ENCODE measurements at regions not wholly inside any gene's neighbourhood (a gene's known extent, or its start where the extent isn't known, plus 50 kb on each side); places are given as distances from the start of the nearest gene placed in this dataset.

GRCh38 chr2:67965246-67965645 is 97.6 kb downstream of the C1D start:
- Mint-ChIP-seq H3K27ac (no peak overlapping the region), H3K9me3 (no peaks in the 10 kb centered on the region), H3K4me3 (no peak overlapping the region), H3K27me3 (ENCODE audit: low read depth in 2 of 2) (peaks cover 6 to 54% of the 10 kb centered on the region in 2 donors), H3K4me1 (no peaks in the 10 kb centered on the region), H3K36me3 (no peaks in the 10 kb centered on the region)
- Histone ChIP-seq H3K27me3 (ENCODE audit: control insufficient read depth, insufficient read depth, low read length) (peaks cover 3% of the 10 kb centered on the region), H3K4me3 (ENCODE audit: low read length) (no peak overlapping the region), H3K36me3 (ENCODE audit: control insufficient read depth, insufficient read depth, low read length) (no peaks in the 10 kb centered on the region), H3K4me1 (ENCODE audit: control insufficient read depth, insufficient read depth, low read length) (no peaks in the 10 kb centered on the region), H3K27ac (ENCODE audit: low read length) (no peak overlapping the region), H3K9me3 (ENCODE audit: control insufficient read depth, insufficient read depth, low read length) (no peaks in the 10 kb centered on the region)
- TF ChIP-seq CTCF (IDR thresholded peaks at IDR 0.05): no peak
- DNase-seq: no peak
- 93% methylated on average over 3 of the region's 3 CpGs for WGBS (ENCODE audit: insufficient coverage)
- ATAC-seq: no peak
- intact Hi-C loops (cut with micrococcal nuclease): no loop called here

- ATAC-seq (no peak), DNase-seq (no peak)
- Histone ChIP-seq H3K36me3 (ENCODE audit: control insufficient read depth, insufficient read depth, low read length) (no peaks in the 10 kb centered on the region), H3K4me3 (ENCODE audit: low read length) (no peak overlapping the region), H3K9me3 (ENCODE audit: control insufficient read depth, insufficient read depth, low read length) (no peaks in the 10 kb centered on the region), H3K27ac (ENCODE audit: low read length) (no peak overlapping the region), H3K27me3 (ENCODE audit: control insufficient read depth, insufficient read depth, low read length) (peaks cover 4% of the 10 kb centered on the region), H3K4me1 (ENCODE audit: control insufficient read depth, insufficient read depth, low read length) (no peaks in the 10 kb centered on the region)
- H3K4me3 Mint-ChIP-seq: no peak overlapping the region
- H3K36me3 Mint-ChIP-seq: no peaks in the 10 kb centered on the region
- no peaks in the 10 kb centered on the region for H3K9me3 Mint-ChIP-seq
- no peak overlapping the region for H3K27ac Mint-ChIP-seq
- H3K4me1 Mint-ChIP-seq: peaks cover 0 to 1% of the 10 kb centered on the region in 2 donors
- intact Hi-C loops (cut with micrococcal nuclease): no loop called here
- peaks cover 13 to 45% of the 10 kb centered on the region in 2 donors for H3K27me3 Mint-ChIP-seq (ENCODE audit: low read depth in 2 of 2)
- no peak for TF ChIP-seq CTCF (IDR thresholded peaks at IDR 0.05)
Measured at GRCh38 chr2:67970071-67970470, 92.7 kb downstream of the C1D start.

GRCh38 chr2:67970542-67970941 is 92.3 kb downstream of the C1D start:
- Mint-ChIP-seq H3K27ac (no peak overlapping the region), H3K27me3 (ENCODE audit: low read depth in 2 of 2) (peaks cover 15 to 43% of the 10 kb centered on the region in 2 donors), H3K4me1 (peaks cover 0 to 3% of the 10 kb centered on the region in 2 donors), H3K36me3 (no peaks in the 10 kb centered on the region), H3K4me3 (no peak overlapping the region), H3K9me3 (no peaks in the 10 kb centered on the region)
- H3K9me3 ChIP-seq (ENCODE audit: control insufficient read depth, insufficient read depth, low read length): no peaks in the 10 kb centered on the region
- H3K36me3 ChIP-seq (ENCODE audit: control insufficient read depth, insufficient read depth, low read length): no peaks in the 10 kb centered on the region
- H3K27ac ChIP-seq (ENCODE audit: low read length): no peak overlapping the region
- no peak overlapping the region for H3K4me3 ChIP-seq (ENCODE audit: low read length)
- 79% methylated on average over 2 of the region's 3 CpGs for WGBS (ENCODE audit: insufficient coverage)
- DNase-seq: no peak
- H3K4me1 ChIP-seq (ENCODE audit: control insufficient read depth, insufficient read depth, low read length): no peaks in the 10 kb centered on the region
- peaks cover 4% of the 10 kb centered on the region for H3K27me3 ChIP-seq (ENCODE audit: control insufficient read depth, insufficient read depth, low read length)
- no peak for TF ChIP-seq CTCF (IDR thresholded peaks at IDR 0.05)
- intact Hi-C loops (cut with micrococcal nuclease): no loop called here
- no peak for ATAC-seq

GRCh38 chr2:67974559-67975430 is 88.0 kb downstream of the C1D start:
- ATAC-seq (no peak), DNase-seq (no peak)
- H3K4me1 ChIP-seq (ENCODE audit: control insufficient read depth, insufficient read depth, low read length): no peaks in the 10 kb centered on the region
- no peak overlapping the region for H3K27ac Mint-ChIP-seq
- H3K27me3 ChIP-seq (ENCODE audit: control insufficient read depth, insufficient read depth, low read length): peaks cover 2% of the 10 kb centered on the region
- no peak overlapping the region for H3K27ac ChIP-seq (ENCODE audit: low read length)
- no peaks in the 10 kb centered on the region for H3K36me3 Mint-ChIP-seq
- WGBS (ENCODE audit: insufficient coverage): 22% methylated on average over 7 of the region's 7 CpGs
- H3K4me3 ChIP-seq (ENCODE audit: low read length): no peak overlapping the region
- H3K4me1 Mint-ChIP-seq: peaks cover 0 to 3% of the 10 kb centered on the region in 2 donors
- no peaks in the 10 kb centered on the region for H3K36me3 ChIP-seq (ENCODE audit: control insufficient read depth, insufficient read depth, low read length)
- TF ChIP-seq CTCF (IDR thresholded peaks at IDR 0.05): no peak
- intact Hi-C loops (cut with micrococcal nuclease): no loop called here
- no peaks in the 10 kb centered on the region for H3K9me3 Mint-ChIP-seq
- H3K9me3 ChIP-seq (ENCODE audit: control insufficient read depth, insufficient read depth, low read length): no peaks in the 10 kb centered on the region
- H3K4me3 Mint-ChIP-seq: no peak overlapping the region
- H3K27me3 Mint-ChIP-seq (ENCODE audit: low read depth in 2 of 2): peaks cover 10 to 22% of the 10 kb centered on the region in 2 donors

All from natural killer cell (primary cell).